ENCODE measurements at regions not wholly inside any gene's neighbourhood (a gene's known extent, or its start where the extent isn't known, plus 50 kb on each side); places are given as distances from the start of the nearest gene placed in this dataset.
A peak's percentile ranks its signal among the peaks of the same experiment; 100 is the strongest.

DNA sequence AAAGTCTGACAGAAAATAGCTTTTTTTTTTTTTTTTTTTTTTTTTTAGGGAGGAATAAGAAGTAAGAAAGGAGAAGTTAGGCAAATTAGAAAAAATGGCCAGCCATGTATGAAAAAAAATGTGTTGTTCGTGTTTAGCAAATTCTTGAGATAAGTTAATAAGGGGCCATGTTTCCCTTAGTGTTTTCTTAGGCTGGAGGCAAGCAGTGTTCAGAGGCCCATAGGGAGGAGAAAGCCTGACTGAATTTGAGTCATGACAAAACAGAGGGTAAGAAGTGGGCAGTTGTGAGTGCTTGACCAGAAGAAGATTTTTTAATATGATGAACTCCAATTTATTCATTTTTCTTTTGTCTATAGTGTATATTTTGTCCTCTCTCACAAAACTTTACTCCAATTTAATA, 766.4 kb downstream of the FAM181B start:
- no peak for DNase-seq

DNA sequence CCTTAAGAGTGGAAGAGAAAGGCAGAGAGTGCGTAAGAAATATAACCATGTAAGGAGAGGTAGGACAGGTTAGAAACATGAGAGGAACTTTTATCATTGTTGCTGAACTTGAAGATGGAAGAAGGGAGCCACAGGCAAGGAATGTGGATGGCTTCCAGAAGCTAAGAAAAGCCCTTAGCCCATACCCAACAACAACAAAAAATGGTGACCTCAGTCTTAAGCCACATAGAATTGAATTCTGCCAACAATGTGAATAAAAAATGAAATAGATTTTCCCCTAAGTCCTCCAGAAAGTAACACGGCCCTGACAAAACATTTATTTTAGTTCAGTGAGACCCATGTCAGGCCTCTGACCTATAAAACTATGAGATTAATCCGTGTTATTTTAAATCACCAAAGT, 767.3 kb downstream of the FAM181B start:
- DNase-seq = no peak

DNA sequence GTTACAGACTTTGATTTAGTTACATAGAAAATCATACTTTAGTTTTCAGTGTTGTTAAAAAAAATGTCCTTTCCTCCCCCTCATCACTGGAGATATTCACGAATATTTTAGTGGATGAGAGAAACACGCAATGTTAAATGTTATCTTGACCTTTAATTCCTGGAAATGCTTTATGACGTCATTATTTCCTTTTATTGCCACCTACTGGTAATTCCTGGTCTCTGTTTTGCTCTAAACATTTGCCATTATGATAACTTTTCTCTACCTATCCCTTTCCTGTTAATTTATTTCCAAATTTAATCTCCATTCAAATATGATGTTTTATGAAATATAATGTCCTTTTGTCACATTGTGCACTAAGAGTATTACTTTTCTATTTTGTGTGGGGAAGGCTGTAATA, 770.6 kb downstream of the FAM181B start:
- DNase-seq = no peak

DNA sequence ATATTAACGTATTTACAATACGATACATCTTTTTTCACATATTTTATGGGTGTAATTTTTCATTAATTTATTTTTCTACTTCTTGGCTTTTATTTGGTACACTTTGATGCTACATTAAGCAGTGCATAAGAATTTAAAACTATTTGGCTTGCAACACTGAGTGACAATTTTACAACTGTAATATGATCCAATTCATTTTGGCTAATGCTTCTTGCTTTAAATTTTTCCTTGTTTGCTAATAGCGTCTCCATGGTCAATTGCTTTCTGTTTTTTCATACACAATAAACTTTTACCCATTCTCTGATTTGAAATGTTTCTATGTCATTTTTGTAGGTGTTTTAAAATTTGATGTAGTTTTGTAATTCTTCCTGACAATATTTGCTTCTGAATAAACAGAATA, 773.2 kb downstream of the FAM181B start:
- DNase-seq = no peak

DNA sequence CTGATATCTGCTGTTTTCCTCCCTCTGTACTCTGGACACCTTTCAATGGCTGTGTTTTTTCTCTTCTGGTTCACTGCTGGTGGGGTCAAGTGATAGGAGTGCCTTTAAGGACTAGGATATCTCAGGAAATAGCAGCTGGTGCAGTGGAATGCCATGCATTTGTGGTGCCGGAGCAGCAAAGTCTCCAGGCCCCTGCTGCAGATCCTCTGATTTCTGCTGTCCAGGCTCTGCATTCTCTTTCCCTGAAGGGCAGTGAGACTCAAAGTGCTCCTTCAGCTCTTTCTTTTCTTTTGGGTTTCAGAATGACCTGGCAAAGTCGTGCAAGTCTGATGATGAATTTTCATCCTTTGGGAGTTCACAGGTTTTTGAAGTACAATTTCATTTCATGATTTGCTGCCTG, 774.3 kb downstream of the FAM181B start:
- DNase-seq = no peak

DNA sequence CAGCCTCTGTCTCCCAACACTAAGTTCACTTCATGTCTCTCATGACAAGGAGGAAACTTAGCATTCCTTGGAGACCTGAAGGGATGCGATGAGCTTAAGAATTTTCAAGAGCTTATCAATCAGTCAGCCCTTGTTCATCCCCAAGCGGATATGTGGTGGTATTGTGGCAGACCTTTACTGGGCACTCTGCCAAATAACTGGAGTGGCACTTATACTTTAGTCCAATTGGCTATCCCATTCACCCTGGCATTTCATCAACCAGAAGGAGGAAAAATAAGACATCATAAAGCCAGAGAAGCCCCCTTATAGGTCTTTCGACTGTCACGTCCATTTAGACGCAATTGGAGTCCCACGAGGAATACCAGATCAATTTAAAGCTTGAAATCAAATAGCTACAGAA, 779.4 kb downstream of the FAM181B start:
- DNase-seq = peak; percentile 45

DNA sequence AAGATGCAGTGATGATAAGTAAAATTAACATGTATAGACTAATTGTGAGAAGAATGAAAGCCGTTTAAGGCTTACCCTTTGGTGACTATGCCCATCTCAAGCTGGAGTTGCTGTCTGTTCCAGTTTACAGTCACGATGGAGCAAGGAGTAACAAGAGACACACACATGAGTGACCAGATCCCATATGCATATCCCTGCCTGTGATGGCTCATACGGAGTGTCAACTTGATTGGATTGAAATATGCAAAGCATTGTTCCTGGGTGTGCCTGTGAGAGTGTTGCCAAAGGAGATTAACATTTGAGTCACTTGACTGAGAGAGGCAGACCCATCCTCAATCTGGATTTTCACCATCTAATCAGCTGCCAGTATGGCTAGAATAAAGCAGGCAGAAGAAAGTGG, 786.8 kb downstream of the FAM181B start:
- no peak for DNase-seq

DNA sequence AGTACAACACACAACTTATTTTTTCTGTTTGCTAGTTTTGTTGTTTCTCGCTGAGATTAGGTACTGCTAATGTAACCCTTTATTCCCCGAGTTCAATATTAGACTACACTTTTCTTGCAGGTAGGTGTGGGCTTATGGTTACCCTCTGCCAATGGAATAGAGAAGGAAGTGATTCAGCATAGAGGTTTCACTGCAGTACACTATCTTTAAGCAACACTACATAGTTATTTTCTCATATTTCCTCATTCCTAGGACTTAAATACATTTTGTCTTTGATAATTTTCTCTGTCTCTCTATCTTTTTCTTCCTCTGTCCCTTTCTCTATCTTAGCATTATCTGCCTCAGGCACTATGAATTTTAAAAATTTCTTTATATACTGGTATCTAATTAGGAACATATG, 791.0 kb downstream of the FAM181B start:
- no peak for DNase-seq

DNA sequence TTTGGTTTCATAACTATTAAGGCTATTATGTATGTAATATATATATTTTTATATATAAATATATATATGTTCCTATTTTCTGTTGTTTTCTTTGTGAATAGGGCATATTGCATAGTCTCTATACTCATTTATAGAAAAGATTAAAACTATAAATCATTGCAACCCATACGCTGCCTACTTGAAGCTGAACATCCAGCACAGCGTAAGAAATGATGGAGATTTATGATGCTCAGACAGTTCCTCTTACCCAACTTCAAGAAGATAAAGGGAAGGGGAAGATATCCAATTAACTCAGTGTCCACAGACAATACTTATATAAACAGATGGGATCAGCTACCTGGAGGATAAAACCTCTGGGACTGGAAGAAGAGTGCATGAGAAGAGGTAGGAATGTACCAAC, 791.7 kb downstream of the FAM181B start:
- no peak for DNase-seq

DNA sequence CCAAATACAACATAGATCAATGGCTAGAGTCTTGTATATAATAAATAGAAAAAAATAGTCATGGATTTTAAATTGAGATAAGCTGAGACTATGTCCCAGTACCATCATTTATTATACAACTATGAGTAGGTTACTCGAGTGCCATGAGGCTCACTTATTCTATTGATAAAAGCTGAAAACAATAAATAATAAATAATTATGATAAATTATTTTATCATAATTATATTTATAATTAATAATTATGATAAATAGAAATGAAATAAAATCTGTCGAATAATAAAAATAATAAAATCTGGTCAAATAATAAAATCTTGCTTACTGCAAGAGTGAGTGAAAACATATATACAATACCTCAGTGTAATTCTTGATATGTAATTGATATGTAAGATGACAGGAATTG, 801.4 kb downstream of the FAM181B start:
- no peak for DNase-seq

DNA sequence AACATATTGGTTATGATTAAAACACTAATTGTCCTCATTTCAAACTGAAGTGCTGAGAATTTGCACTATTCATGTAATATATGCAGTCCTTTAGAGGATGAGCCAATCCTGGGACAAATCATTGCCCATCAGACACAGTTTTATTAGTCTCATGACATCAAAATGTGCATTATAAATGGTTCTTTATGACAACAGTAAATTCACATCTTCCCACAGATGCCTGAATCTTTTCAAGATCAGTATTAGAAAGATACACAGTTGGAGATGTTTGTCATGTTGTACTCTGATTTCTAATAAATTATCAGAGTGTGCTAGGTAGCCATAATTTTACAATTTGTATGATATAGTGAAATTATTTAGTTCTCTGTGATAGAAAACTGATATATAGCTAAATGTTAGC, 813.5 kb downstream of the FAM181B start:
- no peak for DNase-seq

DNA sequence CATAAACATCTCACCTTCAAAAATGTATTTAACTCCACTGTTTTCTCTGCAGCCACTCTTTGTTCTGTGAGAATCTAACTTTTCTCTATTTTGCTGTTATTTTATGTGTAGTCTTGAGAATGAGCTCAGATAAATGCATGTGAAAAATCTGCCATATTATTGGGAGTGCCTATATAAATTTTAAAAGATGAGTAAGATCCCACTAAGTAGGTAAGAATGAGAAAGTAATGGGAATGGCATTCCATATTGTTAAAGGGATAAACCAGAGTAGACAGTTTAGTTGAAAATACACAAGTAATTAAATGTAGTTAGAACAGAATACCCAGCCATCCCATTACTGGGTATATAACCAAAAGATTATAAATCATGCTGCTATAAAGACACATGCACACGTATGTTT, 817.2 kb downstream of the FAM181B start:
- DNase-seq = no peak

DNA sequence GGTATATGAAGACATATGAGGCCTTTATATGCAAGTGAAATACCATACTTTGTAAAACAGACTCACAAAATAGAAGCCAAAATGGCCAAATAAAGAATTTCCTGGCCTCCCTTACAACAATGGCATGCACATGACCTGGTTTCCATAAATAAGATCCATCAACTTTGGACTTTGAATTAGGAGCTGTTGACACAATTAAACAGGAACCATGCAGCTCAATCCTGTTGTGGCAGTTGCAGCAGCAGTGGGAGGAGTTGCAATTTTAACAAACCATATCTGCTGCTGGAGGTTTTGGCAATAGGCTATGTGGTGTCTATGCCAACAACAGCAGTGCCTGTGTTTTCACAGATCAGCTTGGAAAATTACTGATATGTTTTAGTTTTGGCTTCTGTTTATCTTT, 818.6 kb downstream of the FAM181B start:
- DNase-seq = no peak

DNA sequence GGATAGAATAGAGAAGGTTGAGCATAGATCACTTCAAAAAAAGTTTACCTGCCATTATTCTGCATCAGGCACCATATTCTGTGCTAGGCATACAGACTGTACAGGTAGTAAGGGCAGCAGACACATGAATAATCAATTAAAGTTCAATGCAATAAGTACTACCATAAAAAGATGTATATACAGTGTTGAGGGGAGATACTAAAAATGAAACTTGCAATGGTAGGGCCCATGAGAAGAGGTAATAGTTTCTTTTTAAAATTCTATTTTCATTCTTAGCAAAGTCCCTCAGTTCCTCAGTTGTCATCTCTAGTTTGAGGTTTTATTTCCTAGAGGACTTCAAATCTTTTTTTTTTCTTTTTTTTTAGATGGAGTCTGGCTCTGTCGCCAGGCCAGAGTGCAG, 819.9 kb downstream of the FAM181B start:
- DNase-seq = no peak

DNA sequence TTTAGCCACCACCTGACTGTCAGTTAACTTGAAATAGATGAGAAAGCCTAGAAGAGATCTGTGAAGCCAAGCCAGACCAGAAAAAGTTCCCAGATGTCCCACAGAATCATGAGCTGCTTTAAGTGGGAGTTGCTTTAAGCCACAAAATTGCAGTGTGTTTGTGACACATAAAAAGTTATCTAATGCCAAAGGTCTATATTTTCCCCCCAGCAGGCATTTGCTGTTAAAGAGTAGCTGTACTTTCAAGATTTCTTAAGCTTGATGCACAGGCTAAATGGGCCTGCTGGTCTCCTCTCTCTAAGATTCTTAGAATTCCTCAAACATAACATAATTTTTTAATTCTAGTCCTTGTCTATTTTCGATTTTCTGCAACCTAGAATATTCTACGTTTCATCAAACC, 825.7 kb downstream of the FAM181B start:
- no peak for DNase-seq

DNA sequence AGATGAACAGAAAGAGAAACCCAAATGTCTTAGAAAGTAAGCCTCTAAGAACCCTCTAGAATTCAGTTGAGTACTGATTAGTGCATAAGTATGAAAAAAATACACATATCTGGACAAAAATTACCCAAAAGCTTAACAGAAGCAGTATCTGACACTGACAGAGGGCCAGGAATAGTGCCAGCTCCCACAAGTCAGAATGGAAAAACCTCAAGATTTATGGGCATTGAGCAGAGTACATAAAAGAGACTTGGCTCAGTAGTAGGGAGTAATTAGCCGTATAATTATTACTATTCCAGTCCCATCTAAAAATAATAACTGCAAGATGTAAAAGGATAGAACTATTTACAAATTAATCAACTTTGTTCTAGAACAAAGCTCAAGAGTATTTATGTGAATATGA, 834.5 kb downstream of the FAM181B start:
- DNase-seq = no peak

DNA sequence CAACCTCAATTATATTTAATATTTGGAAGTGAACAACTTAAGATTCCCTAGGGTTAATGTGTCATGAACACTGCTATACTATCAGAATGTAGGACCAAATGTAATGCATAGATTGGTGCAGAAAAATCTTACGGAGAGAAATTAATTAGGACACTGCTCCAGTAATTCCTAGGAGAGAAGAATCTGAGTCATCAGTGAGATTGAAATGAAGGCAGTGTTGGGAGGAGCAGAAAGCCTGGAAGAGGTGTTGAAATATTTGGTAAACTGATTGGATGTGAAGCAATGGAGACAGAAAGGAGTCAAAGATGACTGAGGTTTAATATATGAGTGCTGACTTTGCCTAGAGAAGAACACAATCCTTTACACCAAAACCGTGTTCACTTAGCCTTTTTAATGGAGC, 836.0 kb downstream of the FAM181B start:
- no peak for DNase-seq

DNA sequence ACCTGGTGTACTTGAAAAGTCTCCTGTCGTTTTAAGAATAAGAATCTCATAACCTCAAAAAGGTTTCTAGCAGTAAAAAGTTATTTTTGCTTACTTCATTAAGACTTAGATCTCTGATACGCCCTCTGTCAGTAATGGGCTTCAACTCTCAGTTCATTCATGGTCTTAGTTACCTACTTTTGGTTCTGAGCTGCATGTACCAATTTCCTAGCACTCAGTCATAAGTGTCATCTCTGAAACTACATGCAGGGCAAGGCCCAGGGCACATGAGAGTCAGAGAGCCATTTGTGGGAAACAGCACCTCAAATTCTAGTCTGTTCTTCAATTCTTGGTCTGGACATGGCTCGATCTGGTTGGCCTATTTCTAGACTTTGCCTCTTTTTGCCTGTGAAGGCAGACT, 838.4 kb downstream of the FAM181B start:
- DNase-seq = no peak

DNA sequence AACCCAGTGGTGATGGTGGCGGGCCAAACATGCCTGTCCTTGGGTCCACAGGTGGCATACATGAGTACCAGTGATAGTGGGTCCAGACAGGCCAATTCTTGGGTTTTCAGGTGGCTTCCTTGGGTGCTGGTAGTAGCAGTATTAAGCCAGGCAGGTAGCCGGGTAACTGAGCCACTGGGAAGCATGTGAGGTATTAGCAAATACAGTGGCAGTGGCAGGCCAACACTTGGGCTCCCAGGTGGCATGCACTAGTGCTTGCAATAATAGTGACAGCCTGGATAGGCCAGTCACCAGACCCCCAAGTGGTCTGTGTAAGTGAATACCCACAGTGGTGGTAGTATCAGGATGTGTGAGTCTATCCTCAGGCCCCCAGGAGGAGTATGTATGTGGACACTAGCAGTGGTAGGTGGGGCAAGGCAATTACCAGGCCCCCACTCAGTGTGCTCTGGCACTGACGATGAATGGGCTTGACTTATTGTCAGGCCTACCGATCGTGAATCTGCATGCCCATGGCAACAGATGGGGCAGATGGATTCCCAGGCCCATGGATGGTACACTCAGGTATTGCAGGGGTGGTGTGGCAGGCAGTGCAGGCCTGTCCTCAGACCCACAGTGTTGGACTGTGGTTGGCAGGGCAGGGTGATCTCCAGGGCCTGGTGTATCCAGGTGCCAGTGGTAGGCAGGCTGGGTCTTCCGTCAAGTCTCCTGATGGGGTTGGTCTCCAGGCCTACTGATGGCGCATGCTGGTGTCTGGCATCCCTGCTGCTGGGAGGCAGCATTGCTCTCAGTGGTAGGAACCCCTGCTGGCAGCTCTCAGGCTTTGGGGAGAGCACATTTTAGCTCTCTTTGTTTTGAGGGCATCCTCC, 840.7 kb downstream of the FAM181B start:
- DNase-seq = no peak

DNA sequence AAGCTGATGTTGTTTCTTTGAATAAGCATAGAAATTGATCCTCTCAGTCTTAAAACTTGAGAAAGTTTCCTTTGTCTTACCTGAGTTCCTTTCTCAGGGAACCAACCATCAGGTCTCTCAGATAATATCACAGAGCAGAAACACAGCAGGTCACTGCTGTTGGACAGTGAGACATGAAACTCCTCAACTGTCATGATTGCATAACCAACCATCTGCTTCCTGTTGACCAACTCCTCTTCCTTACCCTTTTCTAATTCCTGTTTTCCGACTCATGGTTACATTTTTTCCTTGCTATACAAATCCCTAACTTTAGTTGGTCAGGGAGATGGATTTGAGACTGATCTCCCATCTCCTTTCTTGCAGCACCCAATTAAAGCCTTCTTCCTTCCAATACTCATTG, 845.3 kb downstream of the FAM181B start:
- no peak for DNase-seq

DNA sequence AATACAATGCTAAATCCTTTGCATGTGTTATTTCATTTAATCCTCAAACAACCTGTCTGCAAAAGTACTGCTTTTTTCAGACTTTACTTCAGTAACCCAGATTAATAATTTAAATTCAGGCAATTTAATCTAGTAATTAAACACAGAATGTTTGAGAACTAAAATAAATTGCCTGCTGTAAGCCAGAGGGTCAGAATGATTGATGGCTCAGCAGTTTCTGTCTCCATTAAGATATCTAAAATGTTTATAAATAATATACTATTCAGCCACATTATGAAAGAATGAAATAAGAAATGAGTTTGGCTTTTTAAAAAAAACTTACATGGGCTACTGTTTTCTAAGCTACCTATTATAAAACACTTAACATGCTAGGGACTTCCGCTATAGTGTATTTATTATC, 846.0 kb downstream of the FAM181B start:
- no peak for DNase-seq

DNA sequence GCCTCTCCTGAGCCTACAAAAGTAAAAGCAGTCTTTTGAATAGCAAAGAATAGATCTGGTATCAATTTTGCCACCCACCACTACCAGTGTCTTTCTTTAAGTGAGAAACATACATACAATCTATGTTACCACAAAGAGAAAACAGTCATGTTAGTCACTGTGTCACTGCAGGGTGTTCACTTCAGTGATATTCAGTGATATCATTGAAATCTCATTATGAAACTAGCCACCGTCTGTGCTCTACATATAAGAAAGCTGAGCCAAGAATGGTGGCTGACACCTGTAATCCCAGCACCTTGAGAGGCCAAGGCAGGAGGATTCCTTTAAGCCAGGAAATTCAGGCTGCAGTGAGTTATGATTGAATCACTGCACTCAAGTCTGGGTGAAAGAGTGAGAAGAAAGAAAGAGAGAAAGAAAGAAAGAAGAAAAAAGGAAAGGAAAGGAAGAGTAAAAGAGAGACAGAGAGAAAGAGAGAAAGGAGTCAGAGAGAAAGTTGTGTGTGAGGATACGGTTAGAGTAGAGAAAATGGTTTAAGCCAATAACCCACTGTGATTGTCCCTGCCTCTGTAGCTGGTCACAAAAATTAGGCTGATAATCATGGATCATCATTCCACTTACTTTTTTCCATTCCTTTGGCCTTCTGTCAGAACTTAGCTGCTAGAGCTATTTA, 847.1 kb downstream of the FAM181B start:
- no peak for DNase-seq

DNA sequence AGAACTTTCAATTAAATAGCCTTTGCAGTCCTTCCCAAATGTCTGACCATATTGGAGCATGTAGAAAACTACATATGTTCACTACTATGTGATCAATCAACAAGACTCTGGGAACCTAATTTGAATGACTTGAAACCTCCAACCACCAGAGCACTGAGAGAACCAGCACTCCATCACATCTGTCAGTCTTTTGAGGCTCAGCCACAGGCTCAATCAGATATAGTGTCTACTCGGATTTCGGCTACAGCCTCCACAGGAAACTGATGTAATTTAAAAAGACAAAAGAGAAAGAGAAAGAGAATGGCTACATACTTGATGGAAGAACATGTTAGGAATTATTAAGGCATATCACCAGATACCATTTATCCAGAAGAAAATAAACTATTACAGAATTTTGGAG, 859.0 kb downstream of the FAM181B start:
- DNase-seq = no peak

DNA sequence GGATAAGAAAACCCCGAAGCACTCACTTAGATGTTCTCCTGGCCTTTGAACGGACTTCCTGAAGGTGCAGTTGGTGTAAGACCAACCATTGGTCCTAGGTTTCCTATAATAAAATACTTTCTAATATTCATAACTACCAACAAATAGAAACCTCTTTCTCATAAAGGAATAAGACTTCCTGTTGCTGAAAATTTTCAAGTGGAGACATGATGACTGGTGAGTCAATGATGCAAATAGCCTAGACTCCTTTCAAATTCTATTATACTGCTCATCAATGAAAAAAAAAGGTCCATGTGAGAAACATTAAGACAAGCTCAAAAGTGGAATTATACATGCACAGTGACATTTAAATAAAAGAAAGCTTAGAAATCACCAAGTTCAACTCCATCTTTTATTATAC, 862.8 kb downstream of the FAM181B start:
- DNase-seq = no peak

DNA sequence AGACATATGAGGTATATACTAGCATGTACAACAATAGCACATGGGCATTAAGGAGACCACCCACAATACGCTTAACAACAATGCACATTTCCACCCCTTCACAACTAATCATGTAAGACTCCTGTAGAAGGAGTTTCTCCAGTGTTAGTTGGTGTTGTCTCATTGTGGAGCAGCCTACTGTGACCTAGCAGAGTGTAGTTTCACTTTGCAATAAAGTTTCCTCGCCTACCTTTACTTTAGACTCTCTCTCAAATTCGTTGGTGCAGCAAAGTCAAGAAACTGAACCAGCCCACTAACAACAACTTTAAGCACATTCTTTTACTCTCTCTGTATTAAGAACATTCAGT, 863.6 kb downstream of the FAM181B start:
- no peak for DNase-seq

All from NCI-H524 treated with DMSO at 0.1 percent for 48 hours (cell line).